ENCODE measurements at regions not wholly inside any gene's neighbourhood (a gene's known extent, or its start where the extent isn't known, plus 50 kb on each side); places are given as distances from the start of the nearest gene placed in this dataset.

DNA sequence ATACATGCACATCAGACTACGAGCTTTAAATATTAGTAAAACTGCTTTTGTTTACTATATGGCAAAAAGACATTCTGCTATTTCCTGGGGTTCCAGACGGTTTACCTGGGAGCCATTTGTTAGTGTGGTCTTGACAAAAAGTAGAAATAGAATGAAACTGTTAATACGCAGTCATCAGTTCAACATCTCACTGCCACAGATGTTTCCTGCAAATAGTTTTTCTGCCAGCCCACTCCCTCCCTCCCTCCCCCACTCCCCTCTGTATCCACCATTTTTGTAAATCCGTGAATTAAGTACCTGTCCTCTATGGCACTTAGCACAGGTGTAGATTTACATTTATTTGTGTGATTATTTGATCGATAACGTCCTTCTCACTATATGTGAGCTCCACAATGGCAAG lies 74.6 kb upstream of the TPK1 start:
- no peak for DNase-seq

- no peak for DNase-seq
Observed at GRCh38 chr7:144908943-144909556, 73.2 kb upstream of the TPK1 start.

- DNase-seq = no peak
Observed at GRCh38 chr7:144908324-144908723, 72.5 kb upstream of the TPK1 start.

DNA sequence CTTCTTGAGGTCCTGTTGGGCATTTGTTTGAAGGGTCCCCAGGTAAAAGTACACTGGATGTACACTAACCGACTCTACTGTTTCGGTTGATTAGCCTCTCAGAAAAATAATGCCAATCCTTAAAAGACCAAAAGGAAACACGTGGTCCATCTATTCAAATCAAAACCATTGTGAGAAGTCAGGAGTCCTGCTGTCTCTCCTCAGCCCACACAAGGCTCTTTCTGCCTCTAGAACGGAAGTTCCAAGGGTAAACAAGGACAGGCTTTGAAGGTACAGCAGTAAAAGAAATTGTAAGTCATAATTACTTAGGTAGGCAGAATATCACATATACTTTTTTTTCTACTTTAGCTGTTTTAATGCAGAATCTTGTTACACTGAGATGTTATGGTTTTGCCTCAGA lies 71.7 kb upstream of the TPK1 start:
- DNase-seq = no peak

- no peak for DNase-seq
Observed at GRCh38 chr7:144903201-144903600, 67.3 kb upstream of the TPK1 start.

DNA sequence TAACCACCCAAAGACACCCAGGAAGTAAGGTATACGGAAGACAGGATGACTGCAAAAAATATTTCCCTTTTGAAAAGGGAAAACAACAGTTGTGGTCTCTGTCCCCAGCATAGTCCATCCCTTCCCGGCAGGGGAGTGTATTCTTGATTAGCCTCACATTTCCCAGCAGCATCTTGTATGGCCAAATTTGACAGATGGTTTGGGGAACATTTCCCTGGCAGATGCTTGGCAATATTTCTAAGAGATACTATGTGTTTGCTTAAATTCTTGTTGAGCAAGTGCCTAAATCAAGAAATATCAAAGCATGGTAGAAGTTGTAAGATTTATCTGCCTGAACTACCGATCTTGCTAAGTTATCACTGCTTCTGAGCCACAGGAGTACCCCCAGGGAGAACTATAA lies 56.9 kb upstream of the TPK1 start:
- DNase-seq = no peak
